Thyroid gland (tissue), 4 donors: ENCODE measurements at regions not wholly inside any gene's neighbourhood (a gene's known extent, or its start where the extent isn't known, plus 50 kb on each side); places are given as distances from the start of the nearest gene placed in this dataset.

ENCODE experiments used
- POLR2A ChIP-seq, 2 donors: fragments of 450-650 bp; IDR thresholded peaks; one replicate each; pipeline ENCODE4 v1.6.1; 2017; ENCODE audit warnings: antibody characterized with exemption in 2 of 2, mild to moderate bottlenecking in 2 of 2, moderate library complexity in 1 of 2
- TF ChIP-seq, protein P1 (sequence below), 6 experiments: fragments of 200-600 bp in 3 of 6; fragments of 450-650 bp in 3 of 6; sonication (generic) in 3 of 6; IDR thresholded peaks; one replicate each; pipeline ENCODE4 v1.5.1; 2016 to 2019; ENCODE audit warnings: antibody characterized with exemption in 6 of 6, mild to moderate bottlenecking in 2 of 6, inconsistent platforms in 1 of 6, moderate library complexity in 1 of 6

DNA sequence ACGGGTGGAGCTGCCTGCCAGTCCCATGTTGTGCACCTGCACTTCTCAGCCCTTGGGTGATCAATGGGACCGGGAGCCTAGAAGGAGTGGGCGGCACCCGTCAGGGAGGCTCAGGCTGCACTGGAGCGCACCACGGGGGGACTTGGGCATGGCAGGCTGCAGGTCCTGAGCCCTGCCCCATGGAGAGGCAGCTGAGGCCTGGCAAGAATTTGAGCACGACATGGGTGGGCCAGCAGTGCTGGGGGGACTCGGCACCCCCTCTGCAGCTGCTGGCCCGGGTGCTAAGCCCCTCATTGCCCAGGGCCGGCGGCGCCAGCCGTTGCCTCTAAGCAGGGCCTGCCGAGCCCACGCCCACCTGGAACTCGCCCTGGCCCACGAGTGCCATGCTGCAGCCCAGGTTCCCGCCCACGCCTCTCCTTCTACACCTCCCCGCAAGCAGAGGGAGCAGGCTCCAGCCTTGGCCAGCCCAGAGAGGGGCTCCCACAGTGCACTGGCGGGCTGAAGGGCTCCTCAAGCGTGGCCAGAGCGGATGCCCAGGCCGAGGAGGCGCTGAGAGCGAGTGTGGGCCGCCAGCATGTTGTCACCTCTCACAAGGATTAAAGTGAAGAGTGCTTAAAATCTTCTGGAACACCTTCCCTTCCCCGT, 372.0 kb downstream of the ETS1 start:
- no peak for TF ChIP-seq POLR2A (IDR thresholded peaks at IDR 0.05)
- TF ChIP-seq, protein P1, sequence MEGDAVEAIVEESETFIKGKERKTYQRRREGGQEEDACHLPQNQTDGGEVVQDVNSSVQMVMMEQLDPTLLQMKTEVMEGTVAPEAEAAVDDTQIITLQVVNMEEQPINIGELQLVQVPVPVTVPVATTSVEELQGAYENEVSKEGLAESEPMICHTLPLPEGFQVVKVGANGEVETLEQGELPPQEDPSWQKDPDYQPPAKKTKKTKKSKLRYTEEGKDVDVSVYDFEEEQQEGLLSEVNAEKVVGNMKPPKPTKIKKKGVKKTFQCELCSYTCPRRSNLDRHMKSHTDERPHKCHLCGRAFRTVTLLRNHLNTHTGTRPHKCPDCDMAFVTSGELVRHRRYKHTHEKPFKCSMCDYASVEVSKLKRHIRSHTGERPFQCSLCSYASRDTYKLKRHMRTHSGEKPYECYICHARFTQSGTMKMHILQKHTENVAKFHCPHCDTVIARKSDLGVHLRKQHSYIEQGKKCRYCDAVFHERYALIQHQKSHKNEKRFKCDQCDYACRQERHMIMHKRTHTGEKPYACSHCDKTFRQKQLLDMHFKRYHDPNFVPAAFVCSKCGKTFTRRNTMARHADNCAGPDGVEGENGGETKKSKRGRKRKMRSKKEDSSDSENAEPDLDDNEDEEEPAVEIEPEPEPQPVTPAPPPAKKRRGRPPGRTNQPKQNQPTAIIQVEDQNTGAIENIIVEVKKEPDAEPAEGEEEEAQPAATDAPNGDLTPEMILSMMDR (IDR thresholded peaks at IDR 0.05) = no peak
